PC-9 (cell line): ENCODE measurements at regions not wholly inside any gene's neighbourhood (a gene's known extent, or its start where the extent isn't known, plus 50 kb on each side); places are given as distances from the start of the nearest gene placed in this dataset.

Source experiments
- EZH2 ChIP-seq: fragments of 200-600 bp; sonication (generic); IDR thresholded peaks from 2 replicates; pipeline ENCODE4 v1.8.0; 2017; ENCODE audit warnings: antibody characterized with exemption, low read depth
- TF ChIP-seq, protein P1 (sequence below): fragments of 200-600 bp; sonication (generic); conservative IDR thresholded peaks from 2 replicates; pipeline ENCODE4 v1.6.1; 2017; ENCODE audit warnings: mixed run types, antibody characterized with exemption, mild to moderate bottlenecking, moderate library complexity

DNA sequence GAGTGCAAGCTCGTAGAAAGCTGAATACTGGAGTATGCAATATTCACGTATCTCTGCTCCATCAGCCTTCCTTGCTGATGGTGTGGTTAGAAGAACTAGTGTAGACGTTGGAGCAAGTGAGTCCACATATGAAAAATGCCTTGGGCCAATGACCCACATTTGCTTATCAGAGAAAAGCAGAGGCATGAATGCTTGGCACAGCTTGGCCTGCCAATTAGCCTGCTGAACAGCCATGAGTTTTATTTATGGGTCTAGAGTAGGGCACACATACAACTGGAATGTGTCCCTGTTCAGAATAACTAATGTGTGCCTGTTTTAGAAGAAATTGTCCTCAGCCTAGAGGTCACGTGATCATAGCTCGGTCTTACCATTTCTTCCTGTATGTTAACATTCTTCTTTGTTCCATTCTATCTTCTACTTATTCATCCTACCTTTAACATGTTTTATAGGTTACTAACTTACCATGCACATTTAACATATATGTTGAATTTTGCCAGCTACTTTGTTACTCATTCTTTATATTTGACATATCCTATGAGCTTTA lies 432.7 kb upstream of the AADAT start:
- TF ChIP-seq, protein P1, sequence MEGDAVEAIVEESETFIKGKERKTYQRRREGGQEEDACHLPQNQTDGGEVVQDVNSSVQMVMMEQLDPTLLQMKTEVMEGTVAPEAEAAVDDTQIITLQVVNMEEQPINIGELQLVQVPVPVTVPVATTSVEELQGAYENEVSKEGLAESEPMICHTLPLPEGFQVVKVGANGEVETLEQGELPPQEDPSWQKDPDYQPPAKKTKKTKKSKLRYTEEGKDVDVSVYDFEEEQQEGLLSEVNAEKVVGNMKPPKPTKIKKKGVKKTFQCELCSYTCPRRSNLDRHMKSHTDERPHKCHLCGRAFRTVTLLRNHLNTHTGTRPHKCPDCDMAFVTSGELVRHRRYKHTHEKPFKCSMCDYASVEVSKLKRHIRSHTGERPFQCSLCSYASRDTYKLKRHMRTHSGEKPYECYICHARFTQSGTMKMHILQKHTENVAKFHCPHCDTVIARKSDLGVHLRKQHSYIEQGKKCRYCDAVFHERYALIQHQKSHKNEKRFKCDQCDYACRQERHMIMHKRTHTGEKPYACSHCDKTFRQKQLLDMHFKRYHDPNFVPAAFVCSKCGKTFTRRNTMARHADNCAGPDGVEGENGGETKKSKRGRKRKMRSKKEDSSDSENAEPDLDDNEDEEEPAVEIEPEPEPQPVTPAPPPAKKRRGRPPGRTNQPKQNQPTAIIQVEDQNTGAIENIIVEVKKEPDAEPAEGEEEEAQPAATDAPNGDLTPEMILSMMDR = no peak
- no peak for TF ChIP-seq EZH2
